ENCODE measurements at regions not wholly inside any gene's neighbourhood (a gene's known extent, or its start where the extent isn't known, plus 50 kb on each side); places are given as distances from the start of the nearest gene placed in this dataset.

DNA sequence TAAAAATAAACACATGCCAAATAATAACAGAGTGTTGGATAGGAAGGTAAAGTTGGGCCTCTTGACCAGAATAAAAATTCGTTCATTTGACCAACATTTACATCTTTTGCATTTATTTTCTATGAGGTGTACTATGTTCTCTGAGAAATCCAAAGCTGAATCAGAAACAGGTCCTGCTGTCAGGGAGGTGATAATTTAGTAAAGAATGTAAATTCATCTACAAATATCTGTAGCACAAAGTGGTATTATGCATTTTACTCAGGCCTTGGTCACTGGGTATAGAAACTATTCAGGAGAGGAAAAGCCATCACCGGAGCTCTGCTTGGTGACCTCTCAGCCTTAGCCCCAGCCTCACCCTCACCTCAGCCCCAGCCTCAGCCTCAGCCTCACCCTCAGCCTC lies 208.9 kb downstream of the SPP2 start:
- no peak overlapping the region for H3K4me3 ChIP-seq (ENCODE audit: low read depth, low read length)
- TF ChIP-seq, protein P1, sequence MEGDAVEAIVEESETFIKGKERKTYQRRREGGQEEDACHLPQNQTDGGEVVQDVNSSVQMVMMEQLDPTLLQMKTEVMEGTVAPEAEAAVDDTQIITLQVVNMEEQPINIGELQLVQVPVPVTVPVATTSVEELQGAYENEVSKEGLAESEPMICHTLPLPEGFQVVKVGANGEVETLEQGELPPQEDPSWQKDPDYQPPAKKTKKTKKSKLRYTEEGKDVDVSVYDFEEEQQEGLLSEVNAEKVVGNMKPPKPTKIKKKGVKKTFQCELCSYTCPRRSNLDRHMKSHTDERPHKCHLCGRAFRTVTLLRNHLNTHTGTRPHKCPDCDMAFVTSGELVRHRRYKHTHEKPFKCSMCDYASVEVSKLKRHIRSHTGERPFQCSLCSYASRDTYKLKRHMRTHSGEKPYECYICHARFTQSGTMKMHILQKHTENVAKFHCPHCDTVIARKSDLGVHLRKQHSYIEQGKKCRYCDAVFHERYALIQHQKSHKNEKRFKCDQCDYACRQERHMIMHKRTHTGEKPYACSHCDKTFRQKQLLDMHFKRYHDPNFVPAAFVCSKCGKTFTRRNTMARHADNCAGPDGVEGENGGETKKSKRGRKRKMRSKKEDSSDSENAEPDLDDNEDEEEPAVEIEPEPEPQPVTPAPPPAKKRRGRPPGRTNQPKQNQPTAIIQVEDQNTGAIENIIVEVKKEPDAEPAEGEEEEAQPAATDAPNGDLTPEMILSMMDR (IDR thresholded peaks at IDR 0.05; ENCODE audit: low read depth, low read length), result no peak

DNA sequence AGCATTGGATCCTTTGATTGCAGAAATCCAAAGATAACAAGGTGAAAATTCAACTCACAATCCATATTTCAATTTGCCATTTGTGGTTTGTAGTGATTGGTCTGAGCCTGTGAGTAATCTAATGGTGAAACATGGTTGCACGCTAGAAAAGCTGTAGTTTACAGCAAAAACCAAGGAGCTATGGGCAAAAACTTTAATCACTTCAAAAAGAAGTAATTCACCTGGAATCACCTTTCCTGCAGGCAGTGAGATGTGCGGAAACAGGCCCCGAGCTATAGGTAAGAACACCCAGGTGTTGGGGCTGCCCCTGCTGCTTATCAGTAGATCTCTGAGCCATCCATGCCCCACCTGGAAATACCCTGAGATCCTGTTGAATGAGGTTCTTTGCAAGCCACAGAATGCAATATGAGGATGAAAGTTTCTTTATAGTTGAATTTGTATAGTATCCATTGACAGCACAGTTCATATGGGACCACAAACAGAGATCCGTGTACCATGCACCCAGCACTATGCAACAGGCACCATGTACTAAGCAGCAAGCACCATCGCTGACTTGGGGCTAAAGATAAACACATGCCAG lies 208.2 kb downstream of the SPP2 start:
- TF ChIP-seq, protein P1 (IDR thresholded peaks at IDR 0.05; ENCODE audit: low read depth, low read length), result no peak
- no peak overlapping the region for H3K4me3 ChIP-seq (ENCODE audit: low read depth, low read length)

DNA sequence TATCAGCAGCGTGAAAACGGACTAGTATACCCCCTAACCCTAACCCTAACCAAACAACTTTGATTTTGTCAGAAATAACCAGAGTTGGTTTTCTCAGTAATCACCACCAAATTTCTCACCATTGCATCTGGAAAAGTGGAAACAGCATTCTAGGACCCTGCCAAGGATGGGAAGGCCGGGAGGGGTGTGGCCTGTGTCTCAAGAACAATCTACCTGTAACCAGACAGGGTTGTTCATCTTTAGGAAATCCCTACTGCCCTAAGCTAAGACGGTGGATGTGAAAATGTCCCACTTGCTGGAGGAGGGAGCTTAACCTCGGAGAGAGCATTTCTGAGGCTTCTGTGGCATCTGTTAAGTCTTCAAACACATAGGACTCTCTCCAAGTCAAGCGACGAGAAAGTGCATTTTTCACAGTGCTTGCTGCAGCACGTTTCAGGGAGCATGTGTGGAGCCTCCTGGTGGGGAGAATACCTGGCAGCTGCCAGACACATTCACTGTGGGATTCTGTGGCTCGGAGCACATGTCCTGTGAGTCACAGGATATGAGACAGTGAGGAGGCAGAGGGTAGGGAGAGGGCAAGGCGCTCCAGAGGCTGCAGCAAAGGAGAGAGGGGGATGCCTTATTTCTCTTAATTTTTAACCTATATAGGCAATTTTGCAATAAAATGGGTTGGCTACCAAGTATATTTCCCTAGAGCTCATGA lies 207.5 kb downstream of the SPP2 start:
- TF ChIP-seq, protein P1 (IDR thresholded peaks at IDR 0.05; ENCODE audit: low read depth, low read length), result peak; percentile 76
- no peak overlapping the region for H3K4me3 ChIP-seq (ENCODE audit: low read depth, low read length)

DNA sequence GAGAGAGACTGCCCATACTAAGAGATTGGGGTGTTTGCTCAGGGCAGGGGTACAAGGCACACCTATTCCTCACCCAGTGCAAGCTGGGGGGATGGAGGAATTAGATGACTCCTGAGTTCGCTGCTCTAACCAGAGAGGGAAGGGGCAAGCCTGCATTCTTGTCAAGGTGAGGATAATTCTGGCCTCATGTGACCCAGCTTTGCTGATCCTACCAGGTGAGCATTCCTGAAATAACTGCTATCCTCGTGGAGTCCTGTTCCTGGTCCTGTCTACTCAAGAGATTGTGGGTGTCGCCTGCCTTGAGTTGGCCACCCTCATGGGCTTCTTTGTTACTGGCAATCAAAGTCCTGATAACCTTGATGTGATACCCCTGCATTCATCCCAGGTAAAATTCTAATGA lies 206.0 kb downstream of the SPP2 start:
- no peak overlapping the region for H3K4me3 ChIP-seq (ENCODE audit: low read depth, low read length)
- TF ChIP-seq, protein P1 (IDR thresholded peaks at IDR 0.05; ENCODE audit: low read depth, low read length), result no peak

DNA sequence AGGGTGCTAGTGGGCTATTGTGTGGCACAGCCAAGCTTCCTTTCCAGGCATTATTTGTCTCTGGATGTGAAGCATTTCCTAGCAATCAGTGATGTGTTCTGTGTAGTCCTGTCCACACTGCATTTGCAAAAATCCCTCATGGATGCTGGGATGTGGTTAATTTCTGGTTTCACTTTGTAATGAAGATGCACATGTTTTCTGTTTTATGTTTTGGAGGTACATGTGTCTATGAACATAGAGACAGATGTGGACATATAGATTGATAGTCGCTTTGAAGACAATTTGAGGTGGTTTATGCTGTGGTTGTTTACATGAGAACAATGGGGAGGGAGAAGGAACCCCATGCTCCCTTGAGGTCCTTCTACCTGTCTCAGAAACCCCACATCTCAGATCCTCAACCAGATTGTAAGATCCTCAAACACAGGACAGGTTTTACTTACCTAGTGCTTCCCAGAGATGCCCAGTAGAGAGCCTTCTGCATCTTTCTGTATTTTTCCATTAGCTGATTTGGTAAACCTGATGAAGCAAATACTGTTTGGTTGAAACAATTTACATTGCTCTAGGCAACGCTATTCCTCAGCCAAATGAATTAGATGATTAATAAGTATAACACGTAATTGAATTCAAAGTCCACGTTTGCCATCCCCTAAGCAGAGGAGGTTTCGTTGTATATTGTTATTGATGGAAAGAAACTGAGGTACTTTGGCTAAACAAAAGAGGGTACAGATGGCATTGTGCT lies 204.4 kb downstream of the SPP2 start:
- H3K4me3 ChIP-seq (ENCODE audit: low read depth, low read length), result no peak overlapping the region
- TF ChIP-seq, protein P1 (IDR thresholded peaks at IDR 0.05; ENCODE audit: low read depth, low read length), result no peak

DNA sequence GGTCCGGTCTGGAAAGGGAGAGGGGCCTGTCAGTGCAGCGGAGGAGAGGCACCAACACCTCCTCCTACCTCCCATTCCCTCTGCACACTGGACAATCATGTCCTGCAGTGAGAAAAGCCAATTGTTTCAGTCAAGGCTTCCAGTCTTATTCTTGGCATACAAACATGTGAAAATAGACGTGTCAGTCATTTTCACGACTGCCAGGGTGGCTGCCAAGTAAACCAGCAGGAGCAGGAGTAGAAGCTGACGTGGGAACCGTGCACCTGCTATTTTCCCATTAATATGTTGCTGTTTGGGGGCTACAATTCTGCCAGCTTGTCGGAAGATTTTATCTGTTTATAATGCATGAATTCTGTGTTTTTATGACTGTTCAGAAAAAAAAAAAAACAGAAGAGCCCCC lies 202.3 kb downstream of the SPP2 start:
- TF ChIP-seq, protein P1 (IDR thresholded peaks at IDR 0.05; ENCODE audit: low read depth, low read length), result no peak

More for the DNA sequence above, 202.3 kb downstream of the SPP2 start:
- H3K4me3 ChIP-seq (ENCODE audit: low read depth, low read length), result no peak overlapping the region

Data from WI38 (cell line).